ENCODE measurements at regions not wholly inside any gene's neighbourhood (a gene's known extent, or its start where the extent isn't known, plus 50 kb on each side); places are given as distances from the start of the nearest gene placed in this dataset.

DNA sequence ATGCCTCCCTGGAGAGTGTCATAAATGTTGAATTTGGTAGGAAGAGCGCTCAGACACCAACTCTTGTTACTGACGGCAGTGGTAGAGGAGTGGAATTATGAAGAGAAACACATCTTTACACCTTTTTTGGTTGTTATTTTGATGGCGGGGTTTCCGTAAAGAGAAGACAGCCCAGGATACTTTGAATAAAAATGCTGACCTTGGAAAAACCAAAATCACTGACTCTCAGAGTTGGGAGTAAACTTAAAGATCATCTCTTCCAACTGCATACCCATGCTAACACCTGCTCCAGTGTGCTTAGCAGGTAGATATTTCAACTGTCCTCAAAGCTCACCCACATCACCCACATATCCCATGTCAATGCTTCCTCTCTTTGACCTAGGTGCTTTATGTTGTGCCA is 498.6 kb downstream of the LIG4 start:
- TF ChIP-seq EZH2 (IDR thresholded peaks at IDR 0.05) (no peak), POLR2AphosphoS5 (IDR thresholded peaks at IDR 0.05; ENCODE audit: borderline replicate concordance, low read depth, low read length) (no peak)

All from SK-N-MC (cell line).